ENCODE measurements at regions not wholly inside any gene's neighbourhood (a gene's known extent, or its start where the extent isn't known, plus 50 kb on each side); places are given as distances from the start of the nearest gene placed in this dataset.
A peak's percentile ranks its signal among the peaks of the same experiment; 100 is the strongest.
"Not testable (repeated sequence)": the region's sequence is repeated elsewhere in the genome, so short reads cannot be mapped to it uniquely, and the experiment has no call there.

DNA sequence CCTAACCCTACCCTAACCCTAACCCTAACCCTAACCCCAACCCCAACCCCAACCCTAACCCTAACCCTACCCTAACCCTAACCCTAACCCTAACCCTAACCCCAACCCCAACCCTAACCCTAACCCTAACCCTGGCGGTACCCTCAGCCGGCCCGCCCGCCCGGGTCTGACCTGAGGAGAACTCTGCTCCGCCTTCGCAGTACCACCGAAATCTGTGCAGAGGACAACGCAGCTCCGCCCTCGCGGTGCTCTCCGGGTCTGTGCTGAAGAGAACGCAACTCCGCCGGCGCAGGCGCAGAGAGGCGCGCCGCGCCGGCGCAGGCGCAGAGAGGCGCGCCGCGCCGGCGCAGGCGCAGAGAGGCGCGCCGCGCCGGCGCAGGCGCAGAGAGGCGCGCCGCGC, 56.1 kb upstream of the IQSEC3 start:
- H4K20me1 ChIP-seq (ENCODE audit: low read length); H2AFZ ChIP-seq (ENCODE audit: low read length); H3K9ac ChIP-seq (ENCODE audit: low read length); H3K36me3 ChIP-seq (ENCODE audit: low read depth, low read length); intact Hi-C loops (cut with micrococcal nuclease); H3K27ac ChIP-seq (ENCODE audit: low read length); H3K4me3 ChIP-seq (ENCODE audit: low read length); H3K4me2 ChIP-seq (ENCODE audit: low read length); H3K9me2 ChIP-seq (replicated peaks; ENCODE audit: low read length); H3K9me3 ChIP-seq (ENCODE audit: low read length); ATAC-seq; H3K79me2 ChIP-seq (ENCODE audit: low read length); H3K27me3 ChIP-seq (ENCODE audit: low read length); H3F3A ChIP-seq (ENCODE audit: low read length, unreplicated experiment); CTCF ChIA-PET; BruUV-seq (replicated peaks); POLR2A ChIA-PET (ENCODE audit: unreplicated experiment); H3K4me1 ChIP-seq (ENCODE audit: insufficient read depth, low read length): not testable (repeated sequence)
- DNase-seq = peak; percentile 0

DNA sequence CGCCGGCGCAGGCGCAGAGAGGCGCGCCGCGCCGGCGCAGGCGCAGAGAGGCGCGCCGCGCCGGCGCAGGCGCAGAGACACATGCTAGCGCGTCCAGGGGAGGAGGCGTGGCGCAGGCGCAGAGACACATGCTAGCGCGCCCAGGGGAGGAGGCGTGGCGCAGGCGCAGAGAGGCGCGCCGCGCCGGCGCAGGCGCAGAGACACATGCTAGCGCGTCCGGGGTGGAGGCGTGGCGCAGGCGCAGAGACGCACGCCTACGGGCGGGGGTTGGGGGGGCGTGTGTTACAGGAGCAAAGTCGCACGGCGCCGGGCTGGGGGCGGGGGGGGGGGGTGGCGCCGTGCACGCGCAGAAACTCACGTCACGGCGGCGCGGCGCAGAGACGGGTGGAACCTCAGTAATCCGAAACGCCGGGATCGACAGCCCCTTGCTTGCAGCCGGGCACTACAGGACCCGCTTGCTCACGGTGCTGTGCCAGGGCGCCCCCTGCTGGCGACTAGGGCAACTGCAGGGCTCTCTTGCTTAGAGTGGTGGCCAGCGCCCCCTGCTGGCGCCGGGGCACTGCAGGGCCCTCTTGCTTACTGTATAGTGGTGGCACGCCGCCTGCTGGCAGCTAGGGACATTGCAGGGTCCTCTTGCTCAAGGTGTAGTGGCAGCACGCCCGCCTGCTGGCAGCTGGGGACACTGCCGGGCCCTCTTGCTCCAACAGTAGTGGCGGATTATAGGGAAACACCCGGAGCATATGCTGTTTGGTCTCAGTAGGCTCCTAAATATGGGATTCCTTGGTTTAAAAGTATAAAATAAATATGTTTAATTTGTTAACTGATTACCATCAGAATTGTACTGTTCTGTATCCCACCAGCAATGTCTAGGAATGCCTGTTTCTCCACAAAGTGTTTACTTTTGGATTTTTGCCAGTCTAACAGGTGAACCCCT, 55.4 kb upstream of the IQSEC3 start:
- H3K4me1 ChIP-seq (ENCODE audit: insufficient read depth, low read length); H3K36me3 ChIP-seq (ENCODE audit: low read depth, low read length); H3F3A ChIP-seq (ENCODE audit: low read length, unreplicated experiment); H3K27ac ChIP-seq (ENCODE audit: low read length); H3K79me2 ChIP-seq (ENCODE audit: low read length); H3K9me2 ChIP-seq (replicated peaks; ENCODE audit: low read length); ATAC-seq; H3K27me3 ChIP-seq (ENCODE audit: low read length); H3K4me3 ChIP-seq (ENCODE audit: low read length); H3K9ac ChIP-seq (ENCODE audit: low read length); H3K4me2 ChIP-seq (ENCODE audit: low read length); DNase-seq; POLR2A ChIA-PET (ENCODE audit: unreplicated experiment); H3K9me3 ChIP-seq (ENCODE audit: low read length); BruUV-seq (replicated peaks); intact Hi-C loops (cut with micrococcal nuclease); H2AFZ ChIP-seq (ENCODE audit: low read length); H4K20me1 ChIP-seq (ENCODE audit: low read length); CTCF ChIA-PET: not testable (repeated sequence)

DNA sequence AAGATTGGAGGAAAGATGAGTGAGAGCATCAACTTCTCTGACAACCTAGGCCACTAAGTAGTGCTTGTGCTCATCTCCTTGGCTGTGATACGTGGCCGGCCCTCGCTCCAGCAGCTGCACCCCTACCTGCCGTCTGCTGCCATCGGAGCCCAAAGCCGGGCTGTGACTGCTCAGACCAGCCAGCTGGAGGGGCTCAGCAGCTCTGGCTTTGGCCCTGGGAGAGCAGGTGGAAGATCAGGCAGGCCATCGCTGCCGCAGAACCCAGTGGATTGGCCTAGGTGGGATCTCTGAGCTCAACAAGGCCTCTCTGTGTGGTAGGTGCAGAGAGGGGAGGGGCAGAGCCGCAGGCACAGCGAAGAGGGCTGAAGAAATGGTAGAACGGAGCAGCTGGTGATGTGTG, 54.3 kb upstream of the IQSEC3 start:
- peak; percentile 0 for DNase-seq
- H3K9me2 ChIP-seq (replicated peaks; ENCODE audit: low read length); BruUV-seq (replicated peaks); H3K4me1 ChIP-seq (ENCODE audit: insufficient read depth, low read length); H3K79me2 ChIP-seq (ENCODE audit: low read length); H3K9ac ChIP-seq (ENCODE audit: low read length); CTCF ChIA-PET; H3K27ac ChIP-seq (ENCODE audit: low read length); H3F3A ChIP-seq (ENCODE audit: low read length, unreplicated experiment); H3K36me3 ChIP-seq (ENCODE audit: low read depth, low read length); H3K9me3 ChIP-seq (ENCODE audit: low read length); intact Hi-C loops (cut with micrococcal nuclease); H2AFZ ChIP-seq (ENCODE audit: low read length); ATAC-seq; H3K4me3 ChIP-seq (ENCODE audit: low read length); H3K27me3 ChIP-seq (ENCODE audit: low read length); H3K4me2 ChIP-seq (ENCODE audit: low read length); H4K20me1 ChIP-seq (ENCODE audit: low read length); POLR2A ChIA-PET (ENCODE audit: unreplicated experiment): not testable (repeated sequence)

- H3K36me3 ChIP-seq (ENCODE audit: low read depth, low read length); H4K20me1 ChIP-seq (ENCODE audit: low read length); H3K9me3 ChIP-seq (ENCODE audit: low read length); H3K4me3 ChIP-seq (ENCODE audit: low read length); ATAC-seq; H3K9ac ChIP-seq (ENCODE audit: low read length); H2AFZ ChIP-seq (ENCODE audit: low read length); intact Hi-C loops (cut with micrococcal nuclease); H3K4me2 ChIP-seq (ENCODE audit: low read length); POLR2A ChIA-PET (ENCODE audit: unreplicated experiment); H3K79me2 ChIP-seq (ENCODE audit: low read length); CTCF ChIA-PET; H3K27me3 ChIP-seq (ENCODE audit: low read length); H3K4me1 ChIP-seq (ENCODE audit: insufficient read depth, low read length); H3K9me2 ChIP-seq (replicated peaks; ENCODE audit: low read length); H3F3A ChIP-seq (ENCODE audit: low read length, unreplicated experiment); H3K27ac ChIP-seq (ENCODE audit: low read length): not testable (repeated sequence)
- peak; percentile 1 for DNase-seq
- BruUV-seq (replicated peaks) = TSS peak; percentile 20
These were observed 53.6 kb upstream of the IQSEC3 start for GRCh38 chr12:12725-13640.

DNA sequence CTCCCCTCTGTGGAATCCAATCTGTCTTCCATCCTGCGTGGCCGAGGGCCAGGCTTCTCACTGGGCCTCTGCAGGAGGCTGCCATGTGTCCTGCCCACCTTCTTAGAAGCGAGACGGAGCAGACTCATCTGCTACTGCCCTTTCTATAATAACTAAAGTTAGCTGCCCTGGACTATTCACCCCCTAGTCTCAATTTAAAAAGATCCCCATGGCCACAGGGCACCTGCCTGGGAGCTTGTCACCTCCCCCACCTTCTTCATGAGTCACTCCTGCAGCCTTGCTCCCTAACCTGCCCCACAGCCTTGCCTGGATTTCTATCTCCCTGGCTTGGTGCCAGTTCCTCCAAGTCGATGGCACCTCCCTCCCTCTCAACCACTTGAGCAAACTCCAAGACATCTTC, 52.7 kb upstream of the IQSEC3 start:
- BruUV-seq (replicated peaks); H2AFZ ChIP-seq (ENCODE audit: low read length); H3K9me2 ChIP-seq (replicated peaks; ENCODE audit: low read length); H3K9me3 ChIP-seq (ENCODE audit: low read length); H3K27ac ChIP-seq (ENCODE audit: low read length); H3K36me3 ChIP-seq (ENCODE audit: low read depth, low read length); H3K79me2 ChIP-seq (ENCODE audit: low read length); intact Hi-C loops (cut with micrococcal nuclease); H3K4me3 ChIP-seq (ENCODE audit: low read length); H3F3A ChIP-seq (ENCODE audit: low read length, unreplicated experiment); H3K4me1 ChIP-seq (ENCODE audit: insufficient read depth, low read length); H3K9ac ChIP-seq (ENCODE audit: low read length); H3K27me3 ChIP-seq (ENCODE audit: low read length); POLR2A ChIA-PET (ENCODE audit: unreplicated experiment); H3K4me2 ChIP-seq (ENCODE audit: low read length); H4K20me1 ChIP-seq (ENCODE audit: low read length); ATAC-seq; CTCF ChIA-PET: not testable (repeated sequence)
- peak; percentile 59 for DNase-seq

GRCh38 chr12:14696-15095, 51.9 kb upstream of the IQSEC3 start:
- H3K4me2 ChIP-seq (ENCODE audit: low read length); intact Hi-C loops (cut with micrococcal nuclease); H3K27me3 ChIP-seq (ENCODE audit: low read length); CTCF ChIA-PET; H3K79me2 ChIP-seq (ENCODE audit: low read length); H4K20me1 ChIP-seq (ENCODE audit: low read length); DNase-seq; H3K36me3 ChIP-seq (ENCODE audit: low read depth, low read length); H3K4me1 ChIP-seq (ENCODE audit: insufficient read depth, low read length); H2AFZ ChIP-seq (ENCODE audit: low read length); H3K9ac ChIP-seq (ENCODE audit: low read length); H3K9me2 ChIP-seq (replicated peaks; ENCODE audit: low read length); H3K4me3 ChIP-seq (ENCODE audit: low read length); BruUV-seq (replicated peaks); H3F3A ChIP-seq (ENCODE audit: low read length, unreplicated experiment); ATAC-seq; H3K9me3 ChIP-seq (ENCODE audit: low read length); POLR2A ChIA-PET (ENCODE audit: unreplicated experiment); H3K27ac ChIP-seq (ENCODE audit: low read length): not testable (repeated sequence)

All from PC-3 (cell line).